HepG2 (cell line): ENCODE measurements at regions not wholly inside any gene's neighbourhood (a gene's known extent, or its start where the extent isn't known, plus 50 kb on each side); places are given as distances from the start of the nearest gene placed in this dataset.

Experiments
- ATAC-seq: fragments of 200-7000 bp; cut with Tn5 transposase; 3 replicates; pipeline ENCODE4 v1.9.1; 2020; ENCODE audit warnings: mild to moderate bottlenecking, moderate library complexity
- BruUV-seq: library from RNA; stranded (reverse); fragments of 400-500 nt; replicated peaks from 2 replicates; lab custom pipeline; 2021; lab: Mats Ljungman, UMichigan
- CTCF ChIA-PET: fragments of 300-600 bp; formaldehyde crosslinking; extraction: SDS; loops from one replicate; lab custom pipeline; 2021; ENCODE audit warnings: low total read pairs, inconsistent platforms, low intra/inter-chr PET ratio; lab: Yijun Ruan, JAX
- POLR2A ChIA-PET: fragments of 350-600 bp; sonication (Branson Sonifier 250); formaldehyde crosslinking; loops from one replicate; lab custom pipeline; 2020; ENCODE audit warnings: antibody characterized with exemption, inconsistent platforms; lab: Yijun Ruan, JAX
- DNase-seq: peaks from one replicate; pipeline ENCODE4 v3.0.0-alpha.2; 2015; ENCODE audit warnings: low spot score
- FAIRE-seq: peaks from 3 replicates; lab custom pipeline; 2011; peaks lifted over from hg19 to GRCh38; lab: Jason Lieb, UNC
- H2AFZ ChIP-seq: one replicate; pipeline ENCODE4 v1.6.1; 2011; ENCODE audit warnings: low read length, inconsistent platforms
- H3K27ac ChIP-seq: fragments of 300-600 bp; 3 replicates; pipeline ENCODE4 v1.8.0; 2011; ENCODE audit warnings: mixed run types, mild to moderate bottlenecking, mixed read lengths, low read length, inconsistent platforms; ENCODE audit not compliant: insufficient read depth; ENCODE audit errors: extremely low read length
- H3K27me3 ChIP-seq, 2 experiments: fragments of 200-600 bp in 1 of 2; 2 replicates in 1 of 2; 3 replicates in 1 of 2; pipeline versions ENCODE4 v1.6.0 to v1.8.0; 2011; ENCODE audit warnings: low read length in 2 of 2, mild to moderate bottlenecking in 2 of 2, moderate library complexity in 2 of 2, inconsistent platforms in 1 of 2; ENCODE audit not compliant: insufficient read depth in 2 of 2, control insufficient read depth in 1 of 2
- H3K36me3 ChIP-seq, 2 experiments: fragments of 200-600 bp in 1 of 2; replicated peaks in 1 of 2; 2 replicates in 1 of 2; 3 replicates in 1 of 2; pipeline versions ENCODE4 v1.5.1 to v1.8.0; 2011; ENCODE audit warnings: low read length in 2 of 2, inconsistent platforms in 1 of 2; ENCODE audit not compliant: insufficient read depth in 2 of 2, control insufficient read depth in 1 of 2
- H3K4me1 ChIP-seq: 2 replicates; pipeline ENCODE4 v1.5.1; 2012; ENCODE audit warnings: low read length, inconsistent platforms; ENCODE audit not compliant: insufficient read depth
- H3K4me2 ChIP-seq: 2 replicates; pipeline ENCODE4 v1.6.0; 2011; ENCODE audit warnings: low read depth, low read length, inconsistent platforms
- H3K4me3 ChIP-seq, 3 experiments: fragments of 200-600 bp in 1 of 3; sonication (generic), shearing (Covaris generic) in 1 of 3; replicated peaks in 1 of 3; 2 replicates each; pipeline ENCODE4 v1.5.1; 2011 to 2016; ENCODE audit warnings: low read length in 3 of 3, inconsistent platforms in 2 of 3, low read depth in 2 of 3, mild to moderate bottlenecking in 2 of 3, control low read depth in 1 of 3, mixed read lengths in 1 of 3; ENCODE audit not compliant: insufficient read depth in 1 of 3
- H3K79me2 ChIP-seq: one replicate; pipeline ENCODE4 v1.6.1; 2011; ENCODE audit warnings: low read length, inconsistent platforms; ENCODE audit not compliant: insufficient read depth
- H3K9ac ChIP-seq: 2 replicates; pipeline ENCODE4 v1.6.0; 2011; ENCODE audit warnings: mild to moderate bottlenecking, low read depth, low read length, inconsistent platforms; ENCODE audit not compliant: insufficient read depth
- H3K9me3 ChIP-seq: 2 replicates; pipeline ENCODE4 v1.5.1; 2012; ENCODE audit warnings: mild to moderate bottlenecking, low read length
- H4K20me1 ChIP-seq: 2 replicates; pipeline ENCODE4 v1.6.0; 2011; ENCODE audit warnings: inconsistent platforms, mild to moderate bottlenecking, low read length, moderate library complexity; ENCODE audit not compliant: insufficient read depth
- ATF2 ChIP-seq: sonication (generic); formaldehyde crosslinking; IDR thresholded peaks from 2 replicates; pipeline ENCODE4 v1.4.0; 2020; ENCODE audit warnings: missing genetic modification reagents
- ATF7 ChIP-seq, 2 experiments: fragments of 450-650 bp in 1 of 2; sonication (generic) in 1 of 2; formaldehyde crosslinking in 1 of 2; IDR thresholded peaks; 2 replicates each; pipeline versions ENCODE4 v1.4.0 to v1.6.1; 2016 to 2020; ENCODE audit warnings: antibody characterized with exemption in 1 of 2, mild to moderate bottlenecking in 1 of 2, missing genetic modification reagents in 1 of 2
- CREB1 ChIP-seq, 2 experiments: fragments of 450-650 bp in 1 of 2; IDR thresholded peaks; 2 replicates each; pipeline ENCODE4 v1.6.1; 2016 to 2017; ENCODE audit warnings: control low read depth in 1 of 2, mild to moderate bottlenecking in 1 of 2, missing compliant biosample characterization in 1 of 2, missing genetic modification characterization in 1 of 2
- FOXP4 ChIP-seq: sonication (generic); formaldehyde crosslinking; IDR thresholded peaks from 2 replicates; pipeline ENCODE4 v1.4.0; 2020; ENCODE audit warnings: missing genetic modification reagents
- GRHL1 ChIP-seq: sonication (generic); formaldehyde crosslinking; conservative IDR thresholded peaks from 2 replicates; pipeline ENCODE4 v1.8.0; 2022; ENCODE audit warnings: missing genetic modification reagents
- IKZF1 ChIP-seq: fragments of 450-650 bp; IDR thresholded peaks from 2 replicates; pipeline ENCODE4 v1.7.1; 2016
- TFE3 ChIP-seq: IDR thresholded peaks from 2 replicates; pipeline ENCODE4 v1.6.1; 2016
- ZNF672 ChIP-seq: sonication (generic); formaldehyde crosslinking; IDR thresholded peaks from 2 replicates; pipeline ENCODE4 v1.8.1; 2022; ENCODE audit warnings: missing genetic modification reagents
- ZSCAN30 ChIP-seq: sonication (generic); formaldehyde crosslinking; IDR thresholded peaks from 2 replicates; pipeline ENCODE4 v1.5.0; 2020; ENCODE audit warnings: mild to moderate bottlenecking, missing genetic modification reagents
- WGBS: methylation state at CpG from one replicate; pipeline ENCODE4 v1.1.6; 2017; ENCODE audit warnings: low lambda C conversion rate; 5-methylcytosine and 5-hydroxymethylcytosine counted together
- in situ Hi-C: cut with HindIII; loops from 2 replicates; pipeline ENCODE4 v1.10.0; 2017; ENCODE audit warnings: low pct_unique_long_range_greater_than_20kb; ENCODE audit not compliant: extremely low pct_ligation_motif_present
- intact Hi-C: fragments of 100-400 bp; cut with micrococcal nuclease; formaldehyde crosslinking; loops from one replicate; pipeline ENCODE4 v1.10.0; 2022; ENCODE audit not compliant: unreplicated experiment

- TF ChIP-seq ATF2 (no peak), ZNF672 (CRISPR knock-in tag) (no peak), ZSCAN30 (CRISPR knock-in tag) (no peak), IKZF1 (no peak), FOXP4 (CRISPR knock-in tag) (no peak), TFE3 (CRISPR knock-in tag) (no peak)
These were observed 285.9 kb upstream of the EMCN start (continued) for GRCh38 chr4:100803751-100804150.

- H3K27me3 ChIP-seq, result no peaks in the 10 kb centered on the region
- CTCF ChIA-PET, result no interaction called here
- no peaks in the 10 kb centered on the region for H3K9me3 ChIP-seq
- WGBS, result 28% methylated on average over 7 of the region's 7 CpGs
- no TSS peak for BruUV-seq
- POLR2A ChIA-PET, result no interaction called here
- H3K9ac ChIP-seq, result no peak overlapping the region
- ATAC-seq (no peak), FAIRE-seq (no peak), DNase-seq (no peak)
- H3K27ac ChIP-seq, result no peak overlapping the region
- no peak overlapping the region for H3K4me3 ChIP-seq
- no peaks in the 10 kb centered on the region for H3K79me2 ChIP-seq
- TF ChIP-seq GRHL1 (CRISPR knock-in tag) (no peak), CREB1 (IDR thresholded peaks at IDR 0.05) (peak; percentile 90), CREB1 (CRISPR knock-in tag; IDR thresholded peaks at IDR 0.05) (no peak), ATF7 (IDR thresholded peaks at IDR 0.05) (peak; percentile 87), ATF7 (CRISPR knock-in tag; IDR thresholded peaks at IDR 0.05) (no peak)
- H3K4me2 ChIP-seq, result no peak overlapping the region
- in situ Hi-C loops (no loop called here), intact Hi-C loops (no loop called here)
- no peak overlapping the region for H2AFZ ChIP-seq
- H4K20me1 ChIP-seq, result no peaks in the 10 kb centered on the region
- no peaks in the 10 kb centered on the region for H3K36me3 ChIP-seq
- H3K4me1 ChIP-seq, result no peaks in the 10 kb centered on the region
These were observed 282.1 kb upstream of the EMCN start for GRCh38 chr4:100799761-100800539.
